ENCODE measurements at regions not wholly inside any gene's neighbourhood (a gene's known extent, or its start where the extent isn't known, plus 50 kb on each side); places are given as distances from the start of the nearest gene placed in this dataset.

DNA sequence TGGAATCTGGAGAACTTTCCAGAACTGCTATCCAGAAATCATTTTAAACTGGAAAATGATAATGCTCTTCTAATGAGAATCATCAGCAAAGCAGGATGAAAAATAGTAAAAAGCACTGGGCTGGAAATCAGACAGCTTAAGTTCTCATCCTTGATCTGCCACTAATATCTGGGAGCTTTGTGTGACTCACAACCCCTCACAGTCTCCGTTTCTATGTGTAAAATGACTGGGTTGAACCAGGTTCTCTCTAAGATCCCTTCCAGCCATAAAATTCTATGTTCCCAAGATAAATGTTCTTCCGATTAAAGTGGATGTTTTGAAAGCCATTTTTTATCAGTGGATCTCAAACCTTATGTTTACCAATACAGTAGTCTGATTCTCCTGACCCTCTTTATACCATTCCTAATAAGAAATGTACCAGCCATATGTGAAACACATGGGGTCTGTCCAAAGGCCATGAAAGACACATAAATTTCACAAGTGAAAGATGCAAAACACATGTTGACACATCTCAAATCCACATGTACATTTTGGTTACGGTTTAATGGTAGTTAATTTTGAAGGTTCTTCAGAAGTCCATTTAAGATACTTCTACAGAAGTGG lies 188.8 kb downstream of the EN1 start:
- DNase-seq = no peak

DNA sequence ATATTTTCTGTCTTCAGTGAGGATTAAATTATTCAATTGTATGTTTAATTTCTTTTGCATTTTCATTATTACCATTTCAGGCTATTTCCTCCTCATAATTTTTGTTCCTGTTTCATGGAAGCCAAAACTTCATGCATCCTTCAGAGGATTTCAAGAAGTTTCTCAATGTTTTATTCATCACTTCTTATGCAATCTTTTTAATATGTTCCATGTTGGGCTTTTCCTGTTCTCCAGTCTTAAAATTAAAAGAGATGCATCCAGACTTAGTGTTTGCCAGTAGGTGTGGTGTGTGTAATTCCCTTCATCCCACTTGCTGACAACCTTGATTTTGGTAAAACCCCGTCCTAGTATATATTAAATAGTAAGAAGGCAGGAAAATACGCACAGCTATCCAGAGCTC lies 190.0 kb downstream of the EN1 start:
- no peak for DNase-seq

DNA sequence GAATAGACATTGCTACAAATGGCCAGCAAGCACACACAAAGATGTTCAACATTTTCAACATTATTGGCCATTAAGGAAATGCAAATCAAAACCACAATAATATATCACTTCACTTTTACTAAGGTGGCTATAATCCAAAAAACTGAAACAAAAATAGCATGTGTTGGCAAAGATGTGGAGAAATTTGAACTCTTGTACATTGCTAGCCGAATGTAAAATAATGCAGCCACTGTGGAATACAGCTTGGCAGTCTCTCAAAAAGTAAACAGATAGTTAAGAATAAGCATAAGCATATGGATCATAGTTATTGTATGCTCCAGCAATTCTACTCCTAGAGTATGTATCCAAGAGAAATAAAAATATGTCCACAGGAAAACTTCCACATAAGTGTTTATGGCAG lies 192.5 kb downstream of the EN1 start:
- DNase-seq = no peak

DNA sequence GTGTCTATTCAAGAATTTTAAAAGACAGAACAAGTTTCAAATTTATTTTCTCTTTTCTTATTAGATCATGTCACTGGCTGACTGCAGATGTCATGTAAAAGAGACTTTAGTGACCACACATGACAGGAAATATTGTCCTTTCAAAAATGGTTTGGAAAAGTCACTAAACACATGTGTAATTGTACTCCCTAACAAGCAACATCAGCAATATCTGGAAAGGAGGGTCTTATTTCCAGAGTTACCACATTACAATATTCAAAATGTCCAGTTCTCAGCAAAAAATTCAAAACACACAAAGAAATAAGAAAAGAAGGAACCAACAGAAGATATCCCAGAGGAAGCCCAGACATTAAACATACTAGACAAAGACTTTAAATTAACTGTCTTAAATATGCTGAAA lies 197.1 kb downstream of the EN1 start:
- DNase-seq = no peak

DNA sequence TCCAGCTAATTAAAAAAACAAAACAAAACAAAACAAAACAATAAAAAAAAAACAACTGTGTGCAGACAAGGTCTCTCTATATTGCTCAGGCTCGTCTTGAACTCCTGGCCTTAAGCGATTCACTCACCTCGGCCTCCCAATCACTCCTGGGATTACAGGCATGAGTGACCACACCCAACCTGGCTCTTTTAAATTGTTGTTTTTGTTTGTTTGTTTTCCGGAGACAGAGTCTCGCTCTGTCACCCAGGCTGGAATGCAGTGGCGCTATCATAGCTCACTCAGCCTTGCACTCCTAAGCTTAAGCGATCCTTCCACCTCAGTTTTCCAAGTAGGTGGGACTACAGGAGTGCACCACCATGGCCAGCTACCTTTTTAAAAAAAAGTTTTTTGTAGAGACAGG lies 201.6 kb downstream of the EN1 start:
- no peak for DNase-seq

DNA sequence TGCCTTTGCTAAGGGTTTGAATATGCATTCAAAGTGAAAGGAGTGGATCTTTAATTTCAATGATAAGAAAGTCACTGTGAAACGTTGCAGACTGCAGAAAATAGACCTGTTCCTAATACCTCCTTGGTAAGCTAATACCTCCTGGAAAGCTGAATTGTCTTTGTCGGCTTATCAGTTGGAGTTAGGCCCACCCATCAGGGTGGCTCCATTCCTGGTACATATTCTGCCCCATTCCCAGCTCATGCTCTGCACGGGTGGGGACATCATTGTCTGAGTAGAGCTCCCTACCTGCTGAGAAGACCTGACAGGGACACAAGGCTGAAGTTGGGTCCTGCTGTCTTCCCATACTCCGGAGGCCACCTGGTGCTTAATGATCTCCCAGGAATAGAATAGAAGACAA lies 203.3 kb downstream of the EN1 start:
- DNase-seq = no peak

DNA sequence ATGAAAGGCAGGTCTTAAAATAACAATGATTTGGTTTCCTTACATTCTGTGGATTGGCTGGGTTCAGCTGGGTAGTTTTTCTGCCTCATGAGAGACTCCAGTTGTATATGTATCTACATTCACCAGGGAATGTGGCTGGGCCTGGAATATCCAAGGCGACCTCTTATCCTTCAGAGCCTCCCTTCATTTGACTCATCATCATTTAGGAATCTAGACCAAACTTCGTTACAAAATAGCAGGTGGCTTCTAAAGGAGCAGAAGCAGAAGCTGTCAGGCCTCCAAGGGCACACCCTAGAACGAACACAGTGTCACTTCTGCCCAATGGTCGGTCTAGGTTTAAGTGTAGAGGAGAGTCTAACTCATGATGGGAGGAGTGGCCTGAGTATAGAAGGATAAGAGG lies 204.2 kb downstream of the EN1 start:
- DNase-seq = no peak

DNA sequence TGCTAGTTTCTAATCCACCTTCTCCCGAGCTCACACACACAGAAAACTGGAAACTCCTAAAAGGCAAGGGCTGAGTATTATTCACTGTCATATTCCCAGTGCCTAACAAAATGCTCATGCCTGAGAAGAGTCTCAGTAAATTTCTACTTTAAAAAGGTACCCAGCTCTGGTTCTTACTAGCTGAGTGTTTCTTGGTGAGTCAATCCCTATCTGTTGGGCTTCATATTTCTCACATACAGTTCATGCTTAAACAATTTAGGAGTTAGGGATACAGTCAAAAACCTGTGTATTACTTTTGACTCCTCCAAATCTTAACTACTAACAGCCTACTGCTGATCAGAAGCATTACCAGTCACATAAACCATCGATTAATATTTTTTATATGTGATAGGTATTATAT lies 204.9 kb downstream of the EN1 start:
- no peak for DNase-seq

DNA sequence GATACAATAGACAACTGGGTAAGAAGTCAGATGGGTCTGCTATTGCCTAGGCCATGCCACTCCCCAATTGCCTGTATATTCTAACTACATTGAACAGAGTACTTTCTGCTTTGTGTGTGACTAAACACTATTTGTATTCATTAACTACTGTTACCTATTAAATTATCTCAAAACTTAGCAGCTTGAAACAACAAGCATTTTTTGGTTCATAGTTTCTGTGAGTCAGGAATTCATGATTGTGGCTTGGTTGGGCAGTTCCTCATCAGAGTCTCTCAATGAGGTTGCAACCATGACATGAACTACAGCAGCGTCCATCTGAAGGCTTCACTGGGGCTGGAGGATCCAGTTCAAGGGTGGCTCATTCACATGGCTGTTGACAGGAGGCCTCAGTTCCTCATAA lies 205.7 kb downstream of the EN1 start:
- DNase-seq = peak; percentile 53

DNA sequence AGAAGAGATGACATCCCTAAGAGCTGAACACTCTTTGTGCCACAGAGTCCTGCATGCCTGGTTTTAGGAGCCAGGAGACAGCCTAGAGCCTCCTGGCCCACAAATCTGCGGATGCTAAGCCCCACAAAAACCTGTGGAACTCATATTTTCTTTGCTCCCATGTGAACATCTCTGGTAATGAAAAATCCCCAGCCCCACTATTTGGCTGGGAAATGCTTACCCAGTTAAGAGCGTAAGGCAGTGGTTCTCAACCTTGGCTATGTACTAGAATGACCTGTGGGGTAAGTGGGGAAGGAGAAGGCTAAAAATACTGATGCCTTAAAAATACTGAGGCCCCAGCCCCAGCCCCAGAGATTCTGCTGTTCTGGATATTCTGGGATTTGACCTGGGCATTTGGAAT lies 208.1 kb downstream of the EN1 start:
- no peak for DNase-seq

DNA sequence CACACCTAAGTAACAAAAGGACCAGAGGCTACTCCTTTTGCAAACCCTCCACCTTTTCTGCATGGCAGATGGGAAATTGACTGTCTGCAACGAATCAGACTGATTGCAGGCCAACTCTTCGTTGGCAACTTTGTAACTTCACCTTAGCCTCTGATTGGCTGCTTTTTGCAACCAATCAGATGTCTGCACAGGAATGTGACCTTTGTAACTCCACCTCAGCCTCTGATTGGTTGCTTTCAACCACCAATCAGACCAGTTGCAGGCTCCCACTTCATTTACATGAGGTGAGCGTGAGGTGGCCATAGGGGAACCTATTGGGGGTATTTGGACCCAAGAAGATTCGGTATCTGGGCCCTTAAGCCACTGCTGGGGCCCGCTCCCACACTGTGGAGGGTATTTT lies 209.0 kb downstream of the EN1 start:
- DNase-seq = no peak

DNA sequence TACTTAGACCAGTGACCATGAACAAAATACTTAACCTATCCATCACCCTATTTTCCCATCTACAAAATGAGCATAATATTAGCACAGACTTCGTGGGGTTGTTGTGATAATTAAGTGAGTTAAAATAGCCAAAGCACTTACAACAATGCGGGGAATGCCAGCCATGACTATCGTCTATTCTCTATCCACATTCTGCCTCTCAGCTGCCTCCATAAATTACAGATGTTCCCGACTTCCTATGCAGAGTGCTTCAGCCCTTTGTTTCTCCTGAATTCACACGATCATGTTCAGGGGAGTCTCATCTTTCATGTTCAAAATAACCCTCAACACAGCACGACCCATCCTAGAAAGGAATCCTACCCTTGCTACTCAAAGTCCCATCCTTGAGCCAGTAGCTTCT lies 211.6 kb downstream of the EN1 start:
- no peak for DNase-seq

DNA sequence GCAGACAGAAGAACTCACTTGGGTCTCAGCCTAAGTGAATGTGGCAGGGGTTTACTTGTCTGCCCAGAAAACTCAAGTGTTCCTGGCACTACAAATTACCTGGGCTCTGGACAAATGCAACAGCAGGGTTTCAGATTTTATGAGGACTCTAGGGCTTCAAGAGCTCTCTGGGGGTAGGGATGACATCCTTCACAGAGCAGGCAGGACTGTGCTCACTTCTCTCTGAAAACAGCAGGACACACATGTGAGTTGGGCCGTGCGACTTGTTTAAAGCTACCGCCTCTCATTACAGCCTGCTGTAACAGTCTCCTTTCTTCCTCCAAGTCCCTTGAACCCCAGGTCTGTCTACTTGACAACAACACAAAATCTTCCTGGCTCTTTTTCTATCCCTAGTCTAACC lies 212.6 kb downstream of the EN1 start:
- no peak for DNase-seq

DNA sequence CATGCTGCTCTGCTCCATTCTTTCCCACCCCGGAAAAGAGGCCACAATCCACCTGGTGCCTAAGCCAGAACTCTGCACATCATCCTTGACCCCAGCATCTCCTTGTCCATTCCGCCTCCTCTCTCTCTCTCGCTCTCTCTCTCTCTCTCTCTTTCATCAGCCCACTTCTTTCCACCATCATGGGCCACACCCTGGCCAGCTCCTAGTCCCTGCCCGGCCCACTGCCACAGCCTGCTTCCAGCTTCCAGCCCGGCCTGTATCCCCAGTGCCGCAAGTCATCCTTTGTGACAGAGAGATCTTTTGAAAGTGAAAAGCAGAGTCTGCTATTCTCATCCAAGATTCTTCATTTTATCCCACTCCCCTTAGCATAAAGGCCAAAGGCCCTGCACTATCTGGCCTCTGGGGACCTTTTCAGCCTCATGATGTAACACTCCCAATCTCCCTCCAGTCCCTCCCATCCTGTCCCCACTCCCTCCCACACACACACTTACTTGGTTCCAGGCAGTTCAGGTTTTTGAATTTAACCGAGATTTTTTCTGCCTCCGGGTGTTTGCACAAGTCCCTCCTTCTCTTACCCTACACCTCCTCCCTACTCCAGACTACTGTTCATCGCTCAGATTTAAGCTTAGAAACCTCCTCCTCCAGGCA lies 214.0 kb downstream of the EN1 start:
- DNase-seq = no peak

DNA sequence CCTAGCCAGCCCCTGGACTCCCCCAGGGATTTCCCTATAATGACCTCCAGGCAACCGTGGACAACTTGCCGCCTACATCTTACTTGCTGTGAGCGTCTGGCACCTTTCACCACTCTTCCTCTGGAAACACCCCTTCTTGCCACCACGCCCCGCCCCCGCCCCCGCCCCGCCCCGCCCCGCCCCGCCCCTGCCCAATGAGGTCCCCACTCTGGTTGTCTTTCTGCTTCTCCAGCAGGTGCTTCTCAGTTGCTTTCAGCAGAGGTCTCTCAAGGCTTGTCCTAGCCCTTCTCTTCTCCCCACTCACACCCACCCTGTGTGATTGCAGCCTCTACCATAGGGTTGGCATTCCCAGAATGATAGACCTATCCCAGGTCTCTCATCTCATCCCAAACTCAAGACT lies 214.5 kb downstream of the EN1 start:
- DNase-seq = no peak

DNA sequence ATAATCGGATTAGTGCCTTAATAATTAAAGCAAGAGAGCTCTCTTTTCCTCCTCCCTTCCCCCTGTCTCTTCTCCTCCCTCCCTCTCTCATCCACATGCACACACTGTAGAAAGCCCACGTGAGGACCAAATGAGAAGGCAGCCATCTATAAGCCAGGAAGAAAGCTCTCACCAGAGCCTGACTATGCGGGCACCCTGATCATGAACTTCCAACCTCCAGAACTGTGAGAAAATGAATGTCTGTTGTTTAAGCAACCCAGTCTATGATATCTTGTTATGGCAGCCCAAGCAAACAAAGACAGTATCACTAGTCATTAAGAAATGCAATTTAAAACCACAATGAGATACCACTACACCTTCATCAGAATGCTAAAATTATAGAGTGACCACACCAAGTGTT lies 220.3 kb downstream of the EN1 start:
- no peak for DNase-seq

DNA sequence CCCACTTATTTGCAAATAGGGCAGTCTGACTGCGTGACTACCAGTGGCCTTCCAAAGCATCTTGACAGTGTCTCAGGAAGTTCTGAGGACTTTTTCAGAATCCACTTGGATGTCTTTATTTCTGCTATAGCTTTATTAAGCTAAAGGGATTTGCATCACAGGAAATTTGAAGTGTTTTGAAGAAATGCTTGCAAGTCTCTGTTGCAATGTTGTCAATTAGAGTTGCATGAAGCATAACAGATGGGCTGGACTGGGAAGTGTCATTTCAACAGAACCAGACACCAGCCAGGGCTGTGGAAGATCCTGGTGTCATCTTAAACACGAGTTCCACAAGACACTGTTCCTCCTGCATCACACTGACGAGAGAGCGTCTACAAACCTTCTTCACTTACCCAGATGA lies 224.5 kb downstream of the EN1 start:
- no peak for DNase-seq

DNA sequence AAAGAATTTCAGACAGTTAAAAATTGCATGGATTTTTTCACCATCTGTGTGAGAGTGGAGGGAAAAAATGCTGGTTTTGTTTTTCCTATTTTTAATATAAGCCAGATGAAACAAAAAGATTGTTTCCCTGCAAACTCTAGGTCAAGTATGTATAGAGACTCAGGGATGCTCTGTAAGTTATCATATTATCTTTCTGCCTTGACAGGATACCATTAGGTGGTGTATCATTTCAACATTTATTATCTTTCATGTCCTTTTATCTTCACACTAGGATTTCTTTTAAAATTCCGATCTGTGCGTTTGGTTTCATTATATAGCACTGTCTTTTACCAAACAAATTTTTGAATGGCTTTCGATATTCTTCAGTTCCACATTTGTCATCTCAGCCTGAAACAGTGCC lies 225.3 kb downstream of the EN1 start:
- no peak for DNase-seq

DNA sequence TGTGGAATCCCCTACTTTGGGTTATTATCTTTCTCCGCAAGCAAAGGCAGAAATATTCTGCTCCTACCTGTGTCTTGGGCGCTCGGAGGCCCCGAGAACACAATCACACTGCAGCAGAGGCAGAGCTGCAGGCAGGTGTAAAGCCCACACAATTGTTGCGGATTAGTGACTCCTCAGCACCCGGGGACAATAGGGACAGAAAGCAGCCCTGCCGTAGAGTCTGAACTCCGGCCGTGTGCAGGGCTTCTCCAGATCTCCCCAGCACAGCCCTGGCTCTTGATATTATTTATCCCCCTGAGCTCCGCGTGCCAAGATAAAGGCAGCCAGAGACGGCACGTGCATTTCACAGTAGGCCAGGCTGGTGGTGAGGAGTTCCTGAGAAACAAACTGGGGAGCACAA lies 229.2 kb downstream of the EN1 start:
- no peak for DNase-seq

DNA sequence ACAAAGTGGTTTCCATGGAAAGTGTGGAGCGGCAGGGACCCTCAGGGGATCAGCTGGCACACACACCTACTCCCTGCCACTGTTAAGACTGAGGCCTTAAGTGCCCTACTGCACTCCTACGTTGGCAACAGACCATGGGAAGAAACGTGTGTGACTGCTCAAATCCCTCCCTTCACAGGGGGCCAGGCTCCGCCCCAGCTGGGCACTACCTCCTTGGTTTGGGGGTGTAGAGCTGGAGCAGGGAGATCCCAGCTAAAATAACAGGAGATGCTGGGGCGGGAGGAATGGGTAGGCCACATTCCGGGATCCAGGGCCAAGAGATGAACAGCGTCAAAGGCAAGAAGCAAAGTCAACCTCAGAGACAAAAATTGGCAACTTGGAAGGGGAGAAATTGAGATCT lies 231.0 kb downstream of the EN1 start:
- DNase-seq = no peak

DNA sequence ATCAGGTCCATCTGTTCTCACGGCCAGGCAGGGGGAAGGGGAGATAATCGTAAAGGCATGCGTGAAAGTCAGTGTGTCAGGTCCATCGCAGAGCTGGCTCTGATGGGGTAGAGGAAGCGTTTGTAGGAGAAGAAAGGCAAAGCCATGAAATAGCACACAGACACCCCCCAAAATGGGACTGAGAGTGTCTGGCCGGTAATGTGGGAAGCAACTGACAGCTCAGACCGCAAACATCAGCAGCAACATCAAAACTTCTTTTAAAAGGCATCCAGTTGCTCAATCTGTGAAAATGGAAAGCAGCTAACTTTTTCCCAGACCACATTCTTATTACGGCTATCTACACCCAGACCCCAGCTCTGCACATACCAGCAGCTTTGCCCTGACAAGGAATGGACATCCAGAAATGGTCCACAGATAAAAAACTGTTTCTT lies 232.6 kb downstream of the EN1 start:
- DNase-seq = no peak

DNA sequence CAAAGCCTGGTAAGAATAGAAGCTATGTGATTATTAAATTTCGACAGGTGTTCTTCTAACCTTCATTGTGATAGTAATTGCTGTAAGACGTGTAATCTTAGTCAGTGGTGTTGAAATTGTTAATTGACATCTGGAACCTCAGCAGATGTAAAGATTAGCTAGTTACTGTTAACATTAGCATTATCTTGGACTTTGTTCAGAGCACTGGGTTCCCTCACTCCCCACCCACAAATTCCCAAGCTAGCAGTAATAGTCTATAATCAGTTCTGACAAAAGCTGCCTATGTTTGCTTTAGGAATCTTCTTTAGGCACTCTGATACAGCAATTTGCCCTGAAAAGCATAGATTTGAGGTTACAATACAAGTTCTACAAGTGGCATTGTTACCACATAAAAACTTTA lies 233.7 kb downstream of the EN1 start:
- no peak for DNase-seq

DNA sequence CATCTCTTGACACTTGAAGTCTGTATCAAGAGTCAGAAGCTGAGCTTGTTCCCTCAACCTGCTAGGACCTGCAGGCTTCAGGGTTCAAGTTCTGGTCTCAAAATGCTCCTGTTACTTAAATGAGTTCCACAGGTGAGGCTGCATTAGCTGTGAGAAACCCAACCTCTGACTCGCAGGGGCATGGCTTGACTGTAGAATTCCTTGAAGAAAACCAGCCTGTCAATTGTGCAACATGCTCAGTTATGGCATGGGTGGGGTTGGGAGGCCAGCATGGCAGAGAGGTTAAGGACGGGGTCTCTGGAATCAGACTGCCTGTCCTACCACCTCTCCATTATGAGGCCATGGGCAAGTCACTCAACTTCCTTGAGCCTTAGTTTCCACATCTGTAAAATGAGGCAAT lies 235.8 kb downstream of the EN1 start:
- DNase-seq = no peak

DNA sequence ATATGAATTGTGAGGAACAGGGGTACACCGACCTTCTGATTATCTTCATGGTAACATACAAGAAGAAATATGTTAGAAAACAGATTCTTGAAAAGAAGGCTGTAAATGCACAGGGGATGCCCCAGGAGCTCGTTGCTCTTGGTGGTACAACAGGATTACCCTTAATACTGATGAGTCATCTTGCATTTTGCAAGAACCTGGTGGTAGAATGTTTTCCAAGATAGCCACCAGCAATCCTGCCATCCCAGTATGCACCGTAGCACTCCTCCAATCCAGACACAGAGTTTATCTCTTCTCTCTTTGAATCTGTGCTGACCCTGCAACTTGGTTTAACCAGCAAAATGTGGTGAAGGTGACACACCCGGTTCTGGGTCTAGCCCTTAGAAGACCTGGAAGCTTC lies 238.3 kb downstream of the EN1 start:
- no peak for DNase-seq

DNA sequence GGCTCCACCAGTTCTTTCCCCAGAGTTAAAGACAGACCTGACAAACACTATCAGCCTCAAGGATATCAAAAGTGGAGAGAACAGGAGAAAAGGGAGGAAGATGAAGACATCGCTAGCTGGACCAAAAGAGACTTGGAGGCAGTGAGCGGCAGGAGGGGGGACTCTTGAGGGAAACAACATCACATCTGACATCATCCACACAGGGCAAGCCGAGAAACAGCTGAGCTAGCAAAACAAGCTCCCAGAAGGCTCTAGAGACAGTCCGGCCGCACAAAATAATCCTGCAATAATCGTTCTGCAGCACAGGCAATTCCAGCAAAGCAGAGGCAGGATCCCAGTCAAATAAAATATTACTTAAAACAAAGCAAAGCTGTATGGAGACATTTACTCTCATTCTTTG lies 239.8 kb downstream of the EN1 start:
- DNase-seq = no peak

DNA sequence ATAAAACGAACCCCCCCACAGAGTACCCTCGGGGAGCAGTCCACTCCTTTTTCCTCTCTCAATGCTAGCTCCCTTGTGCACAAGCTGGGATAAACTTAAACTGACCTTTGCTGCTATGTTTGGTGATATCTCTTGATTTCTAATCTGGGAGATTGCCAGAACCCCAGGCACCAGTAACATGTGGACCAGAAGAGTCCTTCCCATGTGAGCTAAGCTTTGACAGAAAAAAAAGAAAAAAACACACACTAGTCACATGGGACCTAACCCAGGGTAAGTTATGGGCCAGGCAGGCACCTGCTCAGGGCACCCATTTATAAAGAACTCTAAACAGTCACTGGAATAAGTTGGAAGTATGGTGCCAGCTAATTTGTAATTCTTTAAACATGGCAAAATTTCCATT lies 242.6 kb downstream of the EN1 start:
- DNase-seq = no peak
